H9 (cell line): ENCODE measurements at regions not wholly inside any gene's neighbourhood (a gene's known extent, or its start where the extent isn't known, plus 50 kb on each side); places are given as distances from the start of the nearest gene placed in this dataset.

Source experiments
- DNase-seq: peaks from one replicate; pipeline ENCODE4 v3.0.0-alpha.2; 2017
- H2AFZ ChIP-seq: one replicate; pipeline ENCODE4 v1.6.1; 2013; ENCODE audit warnings: mild to moderate bottlenecking, low read length, control low read depth, moderate library complexity
- H2AK5ac ChIP-seq: 2 replicates; pipeline ENCODE4 v1.6.1; 2013; ENCODE audit warnings: low read length, control low read depth, mixed read lengths; ENCODE audit not compliant: insufficient read length
- H2BK120ac ChIP-seq: one replicate; pipeline ENCODE4 v1.6.1; 2013; ENCODE audit warnings: low read depth, mild to moderate bottlenecking, low read length, control low read depth, inconsistent platforms; ENCODE audit not compliant: poor library complexity, severe bottlenecking
- H2BK12ac ChIP-seq: 2 replicates; pipeline ENCODE4 v1.6.1; 2013; ENCODE audit warnings: low read length, control low read depth, mixed read lengths, low read depth; ENCODE audit not compliant: insufficient read length
- H2BK15ac ChIP-seq: 2 replicates; pipeline ENCODE4 v1.6.1; 2013; ENCODE audit warnings: low read depth, low read length, control low read depth
- H2BK20ac ChIP-seq: one replicate; pipeline ENCODE4 v1.6.1; 2013; ENCODE audit warnings: low read depth, mild to moderate bottlenecking, low read length, control low read depth, inconsistent platforms; ENCODE audit not compliant: poor library complexity, severe bottlenecking
- H2BK5ac ChIP-seq: 2 replicates; pipeline ENCODE4 v1.6.1; 2013; ENCODE audit warnings: low read length, control low read depth, mixed read lengths; ENCODE audit not compliant: insufficient read length
- H3K14ac ChIP-seq: 2 replicates; pipeline ENCODE4 v1.6.1; 2013; ENCODE audit warnings: low read length, control low read depth; ENCODE audit not compliant: insufficient read depth
- H3K18ac ChIP-seq: 2 replicates; pipeline ENCODE4 v1.6.1; 2013; ENCODE audit warnings: low read depth, mild to moderate bottlenecking, mixed read lengths, low read length, control low read depth; ENCODE audit not compliant: insufficient read length
- H3K23ac ChIP-seq: 2 replicates; pipeline ENCODE4 v1.6.1; 2013; ENCODE audit warnings: low read length, control low read depth, mixed read lengths, low read depth; ENCODE audit not compliant: insufficient read length
- H3K23me2 ChIP-seq: 2 replicates; pipeline ENCODE4 v1.6.1; 2013; ENCODE audit warnings: low read depth, mild to moderate bottlenecking, mixed read lengths, low read length, control low read depth; ENCODE audit not compliant: insufficient read length, poor library complexity, severe bottlenecking
- H3K27ac ChIP-seq: 2 replicates; pipeline ENCODE4 v1.5.1; 2013; ENCODE audit warnings: low read length, control low read depth, mixed read lengths, low read depth; ENCODE audit not compliant: insufficient read length
- H3K27me3 ChIP-seq: 2 replicates; pipeline ENCODE4 v1.6.1; 2013; ENCODE audit warnings: low read length, control low read depth, inconsistent platforms; ENCODE audit not compliant: insufficient read depth
- H3K4ac ChIP-seq: 2 replicates; pipeline ENCODE4 v1.6.1; 2013; ENCODE audit warnings: low read depth, mild to moderate bottlenecking, control low read depth, inconsistent platforms, low read length, moderate library complexity
- H3K4me1 ChIP-seq: 2 replicates; pipeline ENCODE4 v1.6.1; 2013; ENCODE audit warnings: low read length, control low read depth, inconsistent platforms; ENCODE audit not compliant: insufficient read depth
- H3K4me2 ChIP-seq: 2 replicates; pipeline ENCODE4 v1.6.1; 2013; ENCODE audit warnings: low read length, control low read depth, mixed read lengths; ENCODE audit not compliant: insufficient read length, insufficient read depth
- H3K56ac ChIP-seq: 2 replicates; pipeline ENCODE4 v1.6.1; 2013; ENCODE audit warnings: low read depth, mild to moderate bottlenecking, mixed read lengths, low read length, control low read depth; ENCODE audit not compliant: insufficient read length
- H3K79me1 ChIP-seq: 2 replicates; pipeline ENCODE4 v1.6.1; 2013; ENCODE audit warnings: low read depth, mild to moderate bottlenecking, moderate library complexity, low read length, control low read depth, inconsistent platforms; ENCODE audit not compliant: insufficient read depth, poor library complexity, severe bottlenecking
- H3K79me2 ChIP-seq: 2 replicates; pipeline ENCODE4 v1.6.1; 2013; ENCODE audit warnings: low read length, control low read depth, inconsistent platforms; ENCODE audit not compliant: insufficient read depth
- H3K9ac ChIP-seq: 2 replicates; pipeline ENCODE4 v1.6.1; 2013; ENCODE audit warnings: low read length, control low read depth, mixed read lengths; ENCODE audit not compliant: insufficient read length; ENCODE audit errors: extremely low read depth
- H3K9me3 ChIP-seq: one replicate; pipeline ENCODE4 v1.6.1; 2013; ENCODE audit warnings: low read depth, low read length, inconsistent platforms; ENCODE audit not compliant: control insufficient read depth
- H3T11ph ChIP-seq: one replicate; pipeline ENCODE4 v1.6.1; 2013; ENCODE audit warnings: mild to moderate bottlenecking, low read length, control low read depth, inconsistent platforms
- H4K20me1 ChIP-seq: one replicate; pipeline ENCODE4 v1.6.1; 2013; ENCODE audit not compliant: control insufficient read depth, insufficient read length, insufficient read depth
- H4K5ac ChIP-seq: 2 replicates; pipeline ENCODE4 v1.6.1; 2013; ENCODE audit warnings: low read depth, mild to moderate bottlenecking, mixed read lengths, low read length, control low read depth; ENCODE audit not compliant: insufficient read length
- H4K8ac ChIP-seq: replicated peaks from 2 replicates; pipeline ENCODE4 v1.6.1; 2013; ENCODE audit warnings: low read length, control low read depth, mixed read lengths, low read depth; ENCODE audit not compliant: insufficient read length
- H4K91ac ChIP-seq: 2 replicates; pipeline ENCODE4 v1.6.1; 2013; ENCODE audit warnings: low read depth, mild to moderate bottlenecking, moderate library complexity, mixed read lengths, low read length, control low read depth; ENCODE audit not compliant: insufficient read length
- H3K27ac Mint-ChIP-seq, 3 experiments: 2 replicates in 2 of 3; 3 replicates in 1 of 3; pipeline ENCODE4 v1.8.0; 2020 to 2021; ENCODE audit warnings: mixed read lengths in 3 of 3, mild to moderate bottlenecking in 1 of 3, moderate library complexity in 1 of 3
- H3K27me3 Mint-ChIP-seq: 2 replicates; pipeline ENCODE4 v1.8.0; 2021; ENCODE audit warnings: low read depth, mild to moderate bottlenecking, moderate library complexity, mixed read lengths
- H3K36me3 Mint-ChIP-seq, 3 experiments: 2 replicates in 2 of 3; 3 replicates in 1 of 3; pipeline ENCODE4 v1.8.0; 2020 to 2021; ENCODE audit warnings: low read depth in 3 of 3, mixed read lengths in 3 of 3; ENCODE audit not compliant: insufficient read depth in 1 of 3
- H3K4me1 Mint-ChIP-seq, 2 experiments: 2 replicates each; pipeline ENCODE4 v1.8.0; 2020; ENCODE audit warnings: mixed read lengths in 2 of 2
- H3K4me3 Mint-ChIP-seq, 2 experiments: 2 replicates in 1 of 2; 3 replicates in 1 of 2; pipeline ENCODE4 v1.8.0; 2020 to 2021; ENCODE audit warnings: mild to moderate bottlenecking in 2 of 2, mixed read lengths in 2 of 2, moderate library complexity in 1 of 2
- H3K9me3 Mint-ChIP-seq, 2 experiments: 2 replicates in 1 of 2; 3 replicates in 1 of 2; pipeline ENCODE4 v1.8.0; 2020; ENCODE audit warnings: mild to moderate bottlenecking in 2 of 2, mixed read lengths in 2 of 2, moderate library complexity in 1 of 2
- CTCF ChIP-seq: fragments of 200-600 bp; sonication (generic); conservative IDR thresholded peaks from 3 replicates; pipeline ENCODE4 v1.8.0; 2021; ENCODE audit warnings: antibody characterized with exemption, mild to moderate bottlenecking
- WGBS: extraction: QIAGEN DNeasy Blood & Tissue Kit; methylation state at CpG from one replicate; pipeline ENCODE4 v1.1.7; 2013; ENCODE audit warnings: missing lambda C conversion rate, low lambda C conversion rate, mixed read lengths; ENCODE audit not compliant: insufficient read length; ENCODE audit errors: extremely low coverage; 5-methylcytosine and 5-hydroxymethylcytosine counted together

- DNase-seq = no peak
- H3K56ac ChIP-seq = no peak overlapping the region
- no peak overlapping the region for H4K8ac ChIP-seq
- no peak overlapping the region for H3T11ph ChIP-seq
- no peak for TF ChIP-seq CTCF
- no peaks in the 10 kb centered on the region for H3K4me1 ChIP-seq
- H2AK5ac ChIP-seq = no peak overlapping the region
- H2BK12ac ChIP-seq = no peak overlapping the region
- H3K27me3 ChIP-seq = no peaks in the 10 kb centered on the region
- no peak overlapping the region for H3K9ac ChIP-seq
- Mint-ChIP-seq H3K4me1 (no peaks in the 10 kb centered on the region), H3K36me3 (no peaks in the 10 kb centered on the region), H3K27ac (no peak overlapping the region), H3K4me3 (no peak overlapping the region), H3K27me3 (no peaks in the 10 kb centered on the region), H3K9me3 (peaks cover 0 to 2% of the 10 kb centered on the region in 2 experiments; a peak in 2 of 5 replicates)
- H3K9me3 ChIP-seq = no peaks in the 10 kb centered on the region
- H3K23me2 ChIP-seq = no peaks in the 10 kb centered on the region
- WGBS = no CpG with 5 or more reads among the region's 2 CpGs
- H2BK120ac ChIP-seq = no peak overlapping the region
- H4K91ac ChIP-seq = no peak overlapping the region
- H3K18ac ChIP-seq = no peak overlapping the region
- no peaks in the 10 kb centered on the region for H4K20me1 ChIP-seq
- H3K14ac ChIP-seq = no peak overlapping the region
- H3K4me2 ChIP-seq = no peak overlapping the region
- H3K4ac ChIP-seq = no peak overlapping the region
- no peak overlapping the region for H2BK20ac ChIP-seq
- H3K79me2 ChIP-seq = no peaks in the 10 kb centered on the region
- no peak overlapping the region for H4K5ac ChIP-seq
- no peak overlapping the region for H2BK15ac ChIP-seq
- H2AFZ ChIP-seq = no peak overlapping the region
- H3K79me1 ChIP-seq = no peaks in the 10 kb centered on the region
- H2BK5ac ChIP-seq = no peak overlapping the region
- H3K23ac ChIP-seq = no peak overlapping the region
- H3K27ac ChIP-seq = no peak overlapping the region
Observed at GRCh38 chr3:70789878-70790277, 477.4 kb upstream of the MDFIC2 start.
